NCI-H2081 (cell line): ENCODE measurements at regions not wholly inside any gene's neighbourhood (a gene's known extent, or its start where the extent isn't known, plus 50 kb on each side); places are given as distances from the start of the nearest gene placed in this dataset.

Experiments used
- DNase-seq, 2 experiments: peaks; one replicate each; lab custom pipeline; 2025; lab: John Stamatoyannopoulos, UW

GRCh38 chr1:209375671-209376365, 207.7 kb upstream of the CAMK1G start:
- DNase-seq = no peak

- DNase-seq = no peak
Observed at GRCh38 chr1:209376774-209377173, 206.7 kb upstream of the CAMK1G start.

GRCh38 chr1:209377995-209378394, 205.5 kb upstream of the CAMK1G start:
- DNase-seq = no peak

GRCh38 chr1:209379280-209379679, 204.2 kb upstream of the CAMK1G start:
- DNase-seq = no peak

- no peak for DNase-seq
Observed at GRCh38 chr1:209380420-209380819, 203.1 kb upstream of the CAMK1G start.

GRCh38 chr1:209382231-209383100, 201.0 kb upstream of the CAMK1G start:
- DNase-seq = peak in 1 of 2 experiments; percentile 24

GRCh38 chr1:209383422-209383821, 200.1 kb upstream of the CAMK1G start:
- no peak for DNase-seq

- DNase-seq = no peak
Observed at GRCh38 chr1:209383907-209384709, 199.4 kb upstream of the CAMK1G start.

- no peak for DNase-seq
Observed at GRCh38 chr1:209384710-209385550, 198.6 kb upstream of the CAMK1G start.

GRCh38 chr1:209386156-209386555, 197.4 kb upstream of the CAMK1G start:
- no peak for DNase-seq

GRCh38 chr1:209387271-209387968, 196.1 kb upstream of the CAMK1G start:
- DNase-seq = no peak

GRCh38 chr1:209387969-209388329, 195.6 kb upstream of the CAMK1G start:
- no peak for DNase-seq

GRCh38 chr1:209388358-209388757, 195.2 kb upstream of the CAMK1G start:
- no peak for DNase-seq

- no peak for DNase-seq
Observed at GRCh38 chr1:209389258-209389657, 194.3 kb upstream of the CAMK1G start.

- DNase-seq = no peak
Observed at GRCh38 chr1:209389975-209390374, 193.5 kb upstream of the CAMK1G start.

GRCh38 chr1:209390764-209391163, 192.8 kb upstream of the CAMK1G start:
- no peak for DNase-seq

GRCh38 chr1:209391792-209392191, 191.7 kb upstream of the CAMK1G start:
- DNase-seq = no peak

GRCh38 chr1:209395169-209395568, 188.3 kb upstream of the CAMK1G start:
- no peak for DNase-seq

- DNase-seq = no peak
Observed at GRCh38 chr1:209397371-209397770, 186.1 kb upstream of the CAMK1G start.

GRCh38 chr1:209397910-209398309, 185.6 kb upstream of the CAMK1G start:
- no peak for DNase-seq
